H1 (cell line): ENCODE measurements at regions not wholly inside any gene's neighbourhood (a gene's known extent, or its start where the extent isn't known, plus 50 kb on each side); places are given as distances from the start of the nearest gene placed in this dataset.

Experiments
- CTCF ChIA-PET: fragments of 300-600 bp; sonication (Branson Sonifier 250); formaldehyde crosslinking; loops from one replicate; lab custom pipeline; 2021; ENCODE audit not compliant: partially characterized antibody; lab: Charles Lee
- POLR2A ChIA-PET: fragments of 300-600 bp; sonication (Branson Sonifier 250); formaldehyde crosslinking; loops from one replicate; lab custom pipeline; 2021; ENCODE audit warnings: inconsistent platforms; ENCODE audit not compliant: partially characterized antibody; lab: Charles Lee
- DNase-seq, 2 experiments: peaks; one replicate each; pipeline versions ENCODE4 v3.0.0 to v3.0.0-alpha.2; 2010 to 2022; ENCODE audit warnings: low spot score in 2 of 2, low read depth in 1 of 2, mixed read lengths in 1 of 2
- FAIRE-seq: peaks from 2 replicates; lab custom pipeline; 2011; peaks lifted over from hg19 to GRCh38; lab: Jason Lieb, UNC
- H2AFZ ChIP-seq: 2 replicates; pipeline ENCODE4 v1.8.1; 2012; ENCODE audit warnings: low read length, inconsistent platforms
- H2AK5ac ChIP-seq: 2 replicates; pipeline ENCODE4 v1.6.1; 2013; ENCODE audit warnings: low read depth, low read length
- H2BK120ac ChIP-seq: replicated peaks from 2 replicates; pipeline ENCODE3; 2013; ENCODE audit warnings: low read depth, low read length, inconsistent platforms
- H2BK12ac ChIP-seq: 2 replicates; pipeline ENCODE4 v1.6.1; 2013; ENCODE audit warnings: low read depth, low read length
- H2BK15ac ChIP-seq: 2 replicates; pipeline ENCODE4 v1.6.1; 2013; ENCODE audit warnings: low read length
- H2BK20ac ChIP-seq: 2 replicates; pipeline ENCODE4 v1.6.1; 2013; ENCODE audit warnings: low read length
- H2BK5ac ChIP-seq: 2 replicates; pipeline ENCODE4 v1.6.1; 2013; ENCODE audit warnings: low read depth, low read length
- H3K14ac ChIP-seq: 2 replicates; pipeline ENCODE4 v1.6.1; 2013; ENCODE audit warnings: inconsistent platforms; ENCODE audit not compliant: insufficient read length
- H3K18ac ChIP-seq: 2 replicates; pipeline ENCODE4 v1.6.1; 2013; ENCODE audit warnings: low read length; ENCODE audit errors: extremely low read depth
- H3K23ac ChIP-seq: 2 replicates; pipeline ENCODE4 v1.6.1; 2013; ENCODE audit warnings: inconsistent platforms; ENCODE audit not compliant: insufficient read length
- H3K23me2 ChIP-seq: 2 replicates; pipeline ENCODE4 v1.6.1; 2013; ENCODE audit warnings: low read depth, low read length
- H3K27ac ChIP-seq: 2 replicates; pipeline ENCODE4 v1.6.1; 2011; ENCODE audit warnings: low read depth, low read length, inconsistent platforms
- H3K27me3 ChIP-seq, 4 experiments: replicated peaks in 1 of 4; 1 replicate in 1 of 4; 2 replicates in 3 of 4; pipeline versions ENCODE4 v1.6.1 to v1.8.1; 2011 to 2013; ENCODE audit warnings: low read length in 3 of 4, mild to moderate bottlenecking in 3 of 4, inconsistent platforms in 2 of 4, mixed read lengths in 2 of 4, moderate library complexity in 1 of 4; ENCODE audit not compliant: control insufficient read depth in 3 of 4, insufficient read depth in 3 of 4; ENCODE audit errors: extremely low read depth in 1 of 4
- H3K36me3 ChIP-seq, 4 experiments: 2 replicates each; pipeline versions ENCODE4 v1.6.1 to v1.8.1; 2011 to 2013; ENCODE audit warnings: mild to moderate bottlenecking in 4 of 4, low read length in 3 of 4, moderate library complexity in 2 of 4, control low read depth in 1 of 4, inconsistent platforms in 1 of 4; ENCODE audit not compliant: insufficient read depth in 4 of 4, control insufficient read depth in 2 of 4
- H3K4ac ChIP-seq: replicated peaks from 2 replicates; pipeline ENCODE3; 2013; ENCODE audit warnings: low read length, low read depth, mixed read lengths, inconsistent platforms; ENCODE audit not compliant: insufficient read length
- H3K4me1 ChIP-seq, 4 experiments: replicated peaks in 1 of 4; 1 replicate in 1 of 4; 2 replicates in 3 of 4; pipeline versions ENCODE4 v1.6.1 to v1.8.1; 2011 to 2013; ENCODE audit warnings: low read length in 3 of 4, inconsistent platforms in 2 of 4, mixed read lengths in 1 of 4; ENCODE audit not compliant: insufficient read depth in 4 of 4, control insufficient read depth in 3 of 4
- H3K4me2 ChIP-seq, 2 experiments: 2 replicates each; pipeline versions ENCODE4 v1.6.1 to v1.8.1; 2011 to 2013; ENCODE audit warnings: low read depth in 2 of 2, low read length in 2 of 2, control low read depth in 1 of 2, inconsistent platforms in 1 of 2, mild to moderate bottlenecking in 1 of 2; ENCODE audit not compliant: insufficient read depth in 1 of 2
- H3K4me3 ChIP-seq, 4 experiments: fragments of 200-600, 300-600 bp in 1 of 4; sonication (generic), shearing (Covaris generic), sonication (Bioruptor Twin) in 1 of 4; 2 replicates each; pipeline versions ENCODE4 v1.5.1 to v1.8.1; 2011 to 2016; ENCODE audit warnings: low read length in 4 of 4, low read depth in 3 of 4, control low read depth in 2 of 4, inconsistent platforms in 2 of 4, mild to moderate bottlenecking in 2 of 4, mixed read lengths in 1 of 4, moderate library complexity in 1 of 4; ENCODE audit not compliant: insufficient read depth in 2 of 4; ENCODE audit errors: extremely low read depth in 1 of 4
- H3K56ac ChIP-seq: replicated peaks from 2 replicates; pipeline ENCODE3; 2013; ENCODE audit warnings: low read depth, mild to moderate bottlenecking, mixed read lengths, low read length, inconsistent platforms; ENCODE audit not compliant: insufficient read length
- H3K79me1 ChIP-seq: 2 replicates; pipeline ENCODE4 v1.6.1; 2013; ENCODE audit warnings: low read depth, low read length, control low read depth
- H3K79me2 ChIP-seq, 2 experiments: 2 replicates each; pipeline versions ENCODE4 v1.6.1 to v1.8.1; 2012 to 2013; ENCODE audit warnings: low read length in 2 of 2, mild to moderate bottlenecking in 2 of 2, inconsistent platforms in 1 of 2; ENCODE audit not compliant: insufficient read depth in 2 of 2, control insufficient read depth in 1 of 2
- H3K9ac ChIP-seq, 4 experiments: replicated peaks in 1 of 4; 1 replicate in 1 of 4; 2 replicates in 3 of 4; pipeline versions ENCODE4 v1.6.1 to v1.8.1; 2011 to 2013; ENCODE audit warnings: low read depth in 3 of 4, low read length in 3 of 4, control low read depth in 2 of 4, mild to moderate bottlenecking in 2 of 4, moderate library complexity in 2 of 4, inconsistent platforms in 1 of 4; ENCODE audit errors: extremely low read depth in 1 of 4
- H3K9me3 ChIP-seq, 2 experiments: 2 replicates each; pipeline versions ENCODE4 v1.6.1 to v1.8.1; 2012 to 2013; ENCODE audit warnings: mild to moderate bottlenecking in 2 of 2, moderate library complexity in 2 of 2, control low read depth in 1 of 2, inconsistent platforms in 1 of 2, low read depth in 1 of 2, low read length in 1 of 2, mixed read lengths in 1 of 2; ENCODE audit not compliant: insufficient read depth in 2 of 2
- H4K20me1 ChIP-seq, 2 experiments: replicated peaks in 1 of 2; 2 replicates each; pipeline versions ENCODE3 to v1.8.1; 2011 to 2013; ENCODE audit warnings: inconsistent platforms in 2 of 2, low read length in 2 of 2, mild to moderate bottlenecking in 1 of 2; ENCODE audit not compliant: insufficient read depth in 2 of 2, control insufficient read depth in 1 of 2
- H4K5ac ChIP-seq: 2 replicates; pipeline ENCODE4 v1.6.1; 2013; ENCODE audit warnings: low read length, low read depth, mixed read lengths, inconsistent platforms; ENCODE audit not compliant: insufficient read length
- H4K8ac ChIP-seq: 2 replicates; pipeline ENCODE4 v1.8.0; 2013; ENCODE audit warnings: mild to moderate bottlenecking, moderate library complexity, low read length, inconsistent platforms; ENCODE audit not compliant: insufficient read depth; ENCODE audit errors: extremely low read depth
- H4K91ac ChIP-seq: replicated peaks from 2 replicates; pipeline ENCODE3; 2013; ENCODE audit warnings: low read length, mixed read lengths, inconsistent platforms; ENCODE audit not compliant: insufficient read length
- SAP30 ChIP-seq: fragments of 300-600 bp; sonication (generic); IDR thresholded peaks from 2 replicates; pipeline ENCODE4 v1.7.1; 2012; ENCODE audit warnings: low read length, moderate library complexity, mild to moderate bottlenecking, inconsistent platforms; ENCODE audit not compliant: insufficient read depth, insufficient replicate concordance
- ZNF274 ChIP-seq: IDR thresholded peaks from 2 replicates; pipeline ENCODE4 v1.7.0; 2012; ENCODE audit warnings: low read length, borderline replicate concordance; ENCODE audit errors: extremely low read depth
- WGBS, 2 experiments: shearing (Covaris generic) in 1 of 2; methylation state at CpG; one replicate each; pipeline versions ENCODE4 v1.1.6 to v1.1.7; 2013 to 2015; ENCODE audit warnings: low lambda C conversion rate in 2 of 2, mixed read lengths in 2 of 2, inconsistent platforms in 1 of 2, low coverage in 1 of 2, missing lambda C conversion rate in 1 of 2; ENCODE audit not compliant: insufficient replicate concordance in 2 of 2, insufficient coverage in 1 of 2, insufficient read length in 1 of 2; ENCODE audit errors: extremely low coverage in 1 of 2, missing lambda C conversion rate in 1 of 2; 5-methylcytosine and 5-hydroxymethylcytosine counted together

DNA sequence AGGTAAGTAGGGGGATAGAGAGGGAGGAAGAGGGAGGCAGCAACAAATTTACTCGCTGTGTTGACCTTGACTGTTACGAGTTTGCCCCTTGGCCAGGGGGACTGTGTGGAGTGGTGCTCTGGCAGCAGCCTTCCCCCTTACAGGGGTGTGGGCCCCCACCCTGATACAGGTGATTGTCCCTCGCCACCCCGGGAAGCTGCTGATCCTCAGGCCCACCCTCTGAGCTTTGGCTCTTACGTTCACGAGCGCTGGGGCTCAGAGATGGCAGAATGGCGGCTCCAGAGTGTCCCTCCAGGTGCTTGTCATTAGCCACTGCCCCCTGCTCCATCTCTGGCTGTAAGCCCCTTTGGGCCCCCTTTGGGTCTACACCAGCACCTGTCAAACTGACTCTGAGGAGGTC lies 88.6 kb downstream of the GLI2 start:
- Histone ChIP-seq H3K4me3 (no peak overlapping the region), H3K4me2 (no peak overlapping the region; a peak in 1 of 4 replicates), H3K23me2 (no peaks in the 10 kb centered on the region), H3K27me3 (no peaks in the 10 kb centered on the region), H3K14ac (no peak overlapping the region), H4K20me1 (peaks cover 23 to 26% of the 10 kb centered on the region in 2 experiments), H3K4ac (no peak overlapping the region), H3K4me1 (peaks cover 0 to 27% (median 21%) of the 10 kb centered on the region in 4 experiments; a peak in 6 of 7 replicates), H2AK5ac (no peak overlapping the region; the same call in 1 of the 2 replicates), H3K56ac (no peak overlapping the region), H2BK5ac (no peak overlapping the region; the same call in 1 of the 2 replicates), H2BK20ac (0 out of 2 replicates have a peak overlapping the region, but pooled peaks have one; percentile 61), H2BK15ac (peak overlapping the region; percentile 97; the same call in 1 of the 2 replicates), H2AFZ (no peak overlapping the region), H3K36me3 (no peaks in the 10 kb centered on the region; a peak in 1 of 8 replicates), H4K91ac (no peak overlapping the region), H3K79me2 (peaks cover 0 to 45% of the 10 kb centered on the region in 2 experiments; a peak in 2 of 4 replicates), H2BK120ac (no peak overlapping the region), H3K9ac (no peak overlapping the region), H4K5ac (no peak overlapping the region), H3K9me3 (no peaks in the 10 kb centered on the region), H2BK12ac (0 out of 2 replicates have a peak overlapping the region, but pooled peaks have one; percentile 68), H3K79me1 (peaks cover 31% of the 10 kb centered on the region), H3K27ac (peak overlapping the region; percentile 15; the same call in 1 of the 2 replicates), H3K23ac (no peak overlapping the region), H4K8ac (no peak overlapping the region), H3K18ac (peak overlapping the region; percentile 76; the same call in 1 of the 2 replicates)
- ChIA-PET CTCF (interaction anchor here (0.8 to 2.2 kb wide), 6 partner anchors 9 to 175 kb away, joined by 3 to 5 read pairs (median 3); no protein-coding TSS in a partner anchor), POLR2A (interaction anchor here (1.3 to 1.5 kb wide), 2 partner anchors 28 to 251 kb away, joined by 3 to 4 read pairs; no protein-coding TSS in a partner anchor)
- DNase-seq: no peak
- 99% methylated on average over 8 of the region's 8 CpGs; no CpG with 5 or more reads in 1 of the 2 experiments for WGBS, 2 experiments
- FAIRE-seq: no peak
- TF ChIP-seq ZNF274 (no peak), SAP30 (no peak)
